ENCODE measurements at regions not wholly inside any gene's neighbourhood (a gene's known extent, or its start where the extent isn't known, plus 50 kb on each side); places are given as distances from the start of the nearest gene placed in this dataset.
"Not testable (repeated sequence)": the region's sequence is repeated elsewhere in the genome, so short reads cannot be mapped to it uniquely, and the experiment has no call there.

DNA sequence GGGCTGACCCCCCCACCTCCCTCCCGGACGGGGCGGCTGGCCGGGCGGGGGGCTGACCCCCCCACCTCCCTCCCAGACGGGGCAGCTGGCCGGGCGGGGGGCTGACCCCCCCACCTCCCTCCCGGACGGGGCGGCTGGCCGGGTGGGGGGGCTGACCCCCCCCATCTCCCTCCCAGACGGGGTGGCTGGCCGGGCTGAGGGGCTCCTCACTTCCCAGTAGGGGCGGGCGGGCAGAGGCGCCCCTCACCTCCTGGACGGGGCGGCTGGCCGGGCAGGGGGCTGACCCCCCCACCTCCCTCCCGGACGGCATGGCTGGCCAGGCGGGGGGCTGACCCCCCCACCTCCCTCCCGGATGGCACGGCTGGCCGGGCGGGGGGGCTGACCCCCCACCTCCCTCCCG lies 115.7 kb downstream of the MIAT start:
- TF ChIP-seq, protein P1, sequence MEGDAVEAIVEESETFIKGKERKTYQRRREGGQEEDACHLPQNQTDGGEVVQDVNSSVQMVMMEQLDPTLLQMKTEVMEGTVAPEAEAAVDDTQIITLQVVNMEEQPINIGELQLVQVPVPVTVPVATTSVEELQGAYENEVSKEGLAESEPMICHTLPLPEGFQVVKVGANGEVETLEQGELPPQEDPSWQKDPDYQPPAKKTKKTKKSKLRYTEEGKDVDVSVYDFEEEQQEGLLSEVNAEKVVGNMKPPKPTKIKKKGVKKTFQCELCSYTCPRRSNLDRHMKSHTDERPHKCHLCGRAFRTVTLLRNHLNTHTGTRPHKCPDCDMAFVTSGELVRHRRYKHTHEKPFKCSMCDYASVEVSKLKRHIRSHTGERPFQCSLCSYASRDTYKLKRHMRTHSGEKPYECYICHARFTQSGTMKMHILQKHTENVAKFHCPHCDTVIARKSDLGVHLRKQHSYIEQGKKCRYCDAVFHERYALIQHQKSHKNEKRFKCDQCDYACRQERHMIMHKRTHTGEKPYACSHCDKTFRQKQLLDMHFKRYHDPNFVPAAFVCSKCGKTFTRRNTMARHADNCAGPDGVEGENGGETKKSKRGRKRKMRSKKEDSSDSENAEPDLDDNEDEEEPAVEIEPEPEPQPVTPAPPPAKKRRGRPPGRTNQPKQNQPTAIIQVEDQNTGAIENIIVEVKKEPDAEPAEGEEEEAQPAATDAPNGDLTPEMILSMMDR (IDR thresholded peaks at IDR 0.05; ENCODE audit: insufficient read depth, low read depth, low read length) = not testable (repeated sequence)
- TF ChIP-seq EZH2 (IDR thresholded peaks at IDR 0.05; ENCODE audit: insufficient read depth, low read length) = not testable (repeated sequence)

Data from astrocyte (in vitro differentiated cells and primary cell).